GM18507 (cell line): ENCODE measurements at regions not wholly inside any gene's neighbourhood (a gene's known extent, or its start where the extent isn't known, plus 50 kb on each side); places are given as distances from the start of the nearest gene placed in this dataset.

Experiments used
- DNase-seq: peaks from one replicate; pipeline ENCODE4 v3.0.0; 2011; ENCODE audit warnings: low read depth; ENCODE audit not compliant: insufficient read length; ENCODE audit errors: extremely low spot score
- FAIRE-seq: peaks from 2 replicates; lab custom pipeline; 2011; peaks lifted over from hg19 to GRCh38; lab: Jason Lieb, UNC

GRCh38 chrX:155715141-155715540 lies 102.4 kb upstream of the TMLHE start:
- no peak for DNase-seq
- no peak for FAIRE-seq

- no peak for FAIRE-seq
These were observed 82.7 kb upstream of the TMLHE start for GRCh38 chrX:155695419-155695818.

GRCh38 chrX:155694649-155695048 lies 81.9 kb upstream of the TMLHE start:
- FAIRE-seq (no peak), DNase-seq (no peak)

More at GRCh38 chrX:155695419-155695818, 82.7 kb upstream of the TMLHE start:
- DNase-seq, result no peak

GRCh38 chrX:155682834-155683233 lies 70.1 kb upstream of the TMLHE start:
- FAIRE-seq, result no peak

GRCh38 chrX:155679715-155680114 lies 67.0 kb upstream of the TMLHE start:
- DNase-seq, result no peak
- no peak for FAIRE-seq

More at GRCh38 chrX:155682834-155683233, 70.1 kb upstream of the TMLHE start:
- no peak for DNase-seq

- DNase-seq (no peak), FAIRE-seq (no peak)
These were observed 60.6 kb upstream of the TMLHE start for GRCh38 chrX:155673338-155673737.

- FAIRE-seq (no peak), DNase-seq (no peak)
These were observed 54.0 kb upstream of the TMLHE start for GRCh38 chrX:155666741-155667140.
